ENCODE measurements at regions not wholly inside any gene's neighbourhood (a gene's known extent, or its start where the extent isn't known, plus 50 kb on each side); places are given as distances from the start of the nearest gene placed in this dataset.

- no peak for TF ChIP-seq POLR2A (IDR thresholded peaks at IDR 0.05; ENCODE audit: low read depth, low read length)
- TF ChIP-seq TAF1 (IDR thresholded peaks at IDR 0.05; ENCODE audit: low read depth, low read length), result no peak
Measured at GRCh38 chr18:56233595-56233994, 404.8 kb downstream of the TXNL1 start.

Measured in GM12891 (cell line).